ENCODE measurements at regions not wholly inside any gene's neighbourhood (a gene's known extent, or its start where the extent isn't known, plus 50 kb on each side); places are given as distances from the start of the nearest gene placed in this dataset.

DNA sequence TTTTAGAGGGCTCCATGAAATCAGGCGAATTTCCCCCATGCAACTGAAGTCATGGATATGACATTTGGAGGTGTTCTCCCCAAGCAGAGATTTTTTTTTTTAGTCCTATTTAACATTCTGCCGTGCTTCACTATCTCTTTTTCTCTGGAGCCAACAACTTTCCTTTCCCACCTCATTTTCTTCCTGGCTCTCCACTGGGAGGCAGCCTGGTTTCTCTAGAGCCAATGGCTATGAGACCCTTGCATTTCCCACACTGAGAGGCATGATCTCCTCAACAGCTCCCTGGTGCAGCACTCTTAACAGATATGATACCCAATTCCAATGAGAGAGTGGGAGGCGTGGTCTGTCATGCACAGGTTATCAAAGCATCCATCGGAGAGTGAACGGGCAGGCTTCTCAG lies 310.8 kb downstream of the DRD1 start:
- H3K36me3 ChIP-seq (ENCODE audit: insufficient read depth): no peaks in the 10 kb centered on the region
- no peak for DNase-seq (ENCODE audit: extremely low spot score)
- H3K4me3 ChIP-seq (ENCODE audit: low read depth, low read length): no peak overlapping the region
- no peak overlapping the region for H3K27ac ChIP-seq (ENCODE audit: low read depth)
- H3K4me1 ChIP-seq (ENCODE audit: insufficient read depth): no peaks in the 10 kb centered on the region
- WGBS: 72% methylated on average over 5 of the region's 5 CpGs

DNA sequence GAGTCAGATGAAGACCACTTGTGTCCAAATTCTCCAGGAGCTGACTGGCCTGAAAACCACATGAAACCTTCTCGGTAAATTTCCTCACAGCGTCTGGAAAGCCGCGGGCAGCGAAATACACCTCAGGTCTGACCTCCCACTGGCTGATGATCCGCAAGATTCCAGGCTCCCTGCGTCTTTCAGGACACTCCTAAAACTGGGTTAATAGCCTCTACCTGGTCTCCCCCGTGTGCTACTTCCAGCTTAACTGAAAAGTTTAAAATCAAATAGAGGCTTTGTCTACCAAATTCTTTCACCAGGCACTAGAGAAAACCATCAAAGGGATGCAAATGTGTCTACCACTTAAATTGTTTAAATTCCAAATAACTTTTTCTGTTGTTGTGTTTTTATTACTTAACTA lies 312.6 kb downstream of the DRD1 start:
- no peaks in the 10 kb centered on the region for H3K36me3 ChIP-seq (ENCODE audit: insufficient read depth)
- no peak for DNase-seq (ENCODE audit: extremely low spot score)
- no peak overlapping the region for H3K27ac ChIP-seq (ENCODE audit: low read depth)
- no peaks in the 10 kb centered on the region for H3K4me1 ChIP-seq (ENCODE audit: insufficient read depth)
- H3K4me3 ChIP-seq (ENCODE audit: low read depth, low read length): no peak overlapping the region
- WGBS: 50% methylated on average over 8 of the region's 8 CpGs

DNA sequence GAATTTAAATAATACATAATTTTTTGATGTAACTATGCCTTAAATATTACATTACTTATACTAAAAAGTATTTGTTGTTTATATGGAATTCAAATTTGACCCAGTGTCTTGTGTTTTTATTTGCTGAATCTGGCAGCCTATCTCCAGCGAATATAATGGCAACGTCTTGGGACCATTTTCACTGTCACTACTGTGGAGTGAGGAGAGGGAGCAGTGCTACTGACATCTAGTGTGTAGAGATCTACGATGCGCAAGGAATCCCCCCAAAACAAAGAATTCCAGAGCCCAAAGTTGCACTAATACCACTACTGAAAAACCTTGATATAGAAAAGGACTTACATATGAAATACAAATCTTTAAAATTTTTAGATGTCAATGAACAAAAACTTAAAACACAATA lies 314.4 kb downstream of the DRD1 start:
- H3K4me3 ChIP-seq (ENCODE audit: low read depth, low read length): no peak overlapping the region
- whole genome bisulfite sequencing: 71% methylated on average over 4 of the region's 4 CpGs
- no peaks in the 10 kb centered on the region for H3K4me1 ChIP-seq (ENCODE audit: insufficient read depth)
- no peak overlapping the region for H3K27ac ChIP-seq (ENCODE audit: low read depth)
- DNase-seq (ENCODE audit: extremely low spot score): no peak
- H3K36me3 ChIP-seq (ENCODE audit: insufficient read depth): no peaks in the 10 kb centered on the region

DNA sequence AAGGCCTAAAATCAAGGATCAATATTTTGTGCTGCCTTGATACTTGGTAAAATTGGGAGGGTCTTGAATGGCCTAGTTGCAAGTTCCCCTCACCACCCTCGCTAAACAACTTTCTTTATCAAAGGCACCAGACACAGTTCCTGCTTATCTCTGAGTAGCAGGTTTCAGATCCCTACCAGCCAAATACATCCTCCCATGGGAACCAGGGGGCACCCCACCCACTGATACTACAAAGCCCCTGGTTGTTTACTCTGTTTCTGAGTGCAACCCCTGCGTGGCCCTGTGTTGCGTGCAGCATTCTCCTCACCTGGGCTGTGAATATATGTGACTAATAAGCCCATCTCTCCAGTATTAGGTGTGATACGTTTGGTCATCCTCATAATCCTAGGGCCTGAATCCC lies 314.9 kb downstream of the DRD1 start:
- H3K27ac ChIP-seq (ENCODE audit: low read depth): no peak overlapping the region
- 81% methylated on average over 4 of the region's 4 CpGs for WGBS
- no peak for DNase-seq (ENCODE audit: extremely low spot score)

DNA sequence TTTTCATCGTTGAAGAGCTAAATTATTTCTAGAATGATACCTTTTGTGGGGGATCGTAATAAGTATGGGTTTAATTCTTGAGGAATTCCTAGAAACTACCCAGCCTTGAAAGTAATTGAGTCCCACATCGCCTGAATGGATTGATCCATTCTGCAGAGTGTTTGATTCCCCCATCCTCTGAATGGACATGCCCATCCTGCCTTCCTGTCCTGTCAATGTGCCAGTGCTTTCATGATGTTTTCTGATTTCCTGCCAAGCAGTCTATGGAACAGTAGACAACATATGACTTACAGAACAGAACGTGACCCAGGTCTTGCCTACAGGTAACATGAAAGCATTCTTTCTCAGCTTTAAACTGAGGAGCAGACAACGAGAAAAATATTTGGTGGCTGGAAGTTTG lies 319.2 kb downstream of the DRD1 start:
- Histone ChIP-seq H3K36me3 (ENCODE audit: insufficient read depth) (no peaks in the 10 kb centered on the region), H3K27ac (ENCODE audit: low read depth) (no peak overlapping the region), H3K4me1 (ENCODE audit: insufficient read depth) (no peaks in the 10 kb centered on the region), H3K4me3 (ENCODE audit: low read depth, low read length) (no peak overlapping the region)
- WGBS: 80% methylated on average over 5 of the region's 5 CpGs
- no peak for DNase-seq (ENCODE audit: extremely low spot score)

More for the DNA sequence above, 314.9 kb downstream of the DRD1 start:
- no peak overlapping the region for H3K4me3 ChIP-seq (ENCODE audit: low read depth, low read length)
- no peaks in the 10 kb centered on the region for H3K4me1 ChIP-seq (ENCODE audit: insufficient read depth)
- H3K36me3 ChIP-seq (ENCODE audit: insufficient read depth): no peaks in the 10 kb centered on the region

DNA sequence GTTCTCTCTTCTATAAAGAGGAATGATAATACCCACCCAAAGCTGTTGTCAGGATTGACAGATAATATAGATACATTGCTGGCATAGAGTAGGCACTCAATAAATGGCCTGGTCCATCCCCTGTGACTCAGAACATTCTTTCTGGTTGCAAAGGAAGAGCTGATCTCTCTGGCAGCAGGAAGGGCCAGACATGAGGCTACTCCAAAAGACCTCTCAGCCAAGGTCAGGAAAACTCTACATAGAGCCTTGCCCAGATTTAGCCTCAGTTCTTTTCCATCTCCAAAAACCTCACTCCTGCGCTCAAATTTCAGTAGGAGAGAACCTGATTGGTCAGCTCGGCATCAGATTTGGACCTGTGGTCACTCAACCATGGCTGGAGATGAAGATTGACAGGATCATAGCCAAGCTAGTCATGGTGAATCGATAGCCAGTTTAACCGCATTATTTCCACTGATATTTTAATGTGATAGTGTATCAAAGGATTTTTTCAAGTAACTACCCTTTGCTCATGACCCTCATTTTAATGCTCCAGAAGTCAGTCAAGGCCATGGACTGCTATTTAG lies 319.6 kb downstream of the DRD1 start:
- no peaks in the 10 kb centered on the region for H3K36me3 ChIP-seq (ENCODE audit: insufficient read depth)
- no peak for DNase-seq (ENCODE audit: extremely low spot score)
- H3K27ac ChIP-seq (ENCODE audit: low read depth): no peak overlapping the region
- H3K4me1 ChIP-seq (ENCODE audit: insufficient read depth): no peaks in the 10 kb centered on the region
- no peak overlapping the region for H3K4me3 ChIP-seq (ENCODE audit: low read depth, low read length)
- 93% methylated on average over 4 of the region's 4 CpGs for WGBS

DNA sequence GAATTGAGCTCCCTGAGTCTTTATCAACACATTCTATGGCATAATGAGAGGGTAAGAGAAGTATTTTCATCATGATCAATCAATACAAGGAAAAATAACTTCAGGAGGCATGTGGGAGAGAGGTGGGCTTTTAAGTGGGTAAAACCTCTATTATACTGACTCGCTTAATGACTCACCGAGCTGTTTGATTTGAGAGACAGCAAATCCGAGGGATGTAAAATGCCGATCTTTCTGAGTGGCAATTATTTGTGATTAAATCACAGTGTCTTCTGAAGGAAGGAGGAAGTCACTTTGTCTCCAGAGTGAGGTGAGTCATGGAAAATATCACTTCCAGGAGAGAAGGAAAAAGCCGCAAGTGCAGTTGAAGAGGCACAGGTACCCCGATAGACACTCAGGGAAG lies 320.4 kb downstream of the DRD1 start:
- Histone ChIP-seq H3K36me3 (ENCODE audit: insufficient read depth) (no peaks in the 10 kb centered on the region), H3K4me3 (ENCODE audit: low read depth, low read length) (no peak overlapping the region), H3K27ac (ENCODE audit: low read depth) (no peak overlapping the region), H3K4me1 (ENCODE audit: insufficient read depth) (no peaks in the 10 kb centered on the region)
- 87% methylated on average over 6 of the region's 6 CpGs for WGBS
- no peak for DNase-seq (ENCODE audit: extremely low spot score)

DNA sequence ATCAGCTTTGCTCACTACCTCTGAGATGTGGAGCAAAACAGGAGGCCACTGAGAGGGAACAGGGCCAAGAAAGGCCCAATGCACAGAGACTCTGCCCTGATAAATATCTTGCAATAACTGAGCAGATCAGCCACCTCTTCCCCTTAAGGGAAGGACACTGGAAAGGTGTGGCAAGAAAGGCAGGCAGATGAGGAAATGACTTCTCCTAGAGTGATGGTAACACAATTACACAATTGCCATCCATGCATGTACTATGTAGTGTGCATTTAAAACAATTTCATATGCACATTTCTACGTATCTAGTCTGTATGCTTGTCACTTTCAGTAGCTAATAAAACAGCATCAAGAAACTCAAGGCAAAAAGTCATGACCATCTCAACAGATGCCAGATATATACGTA lies 322.5 kb downstream of the DRD1 start:
- H3K27ac ChIP-seq (ENCODE audit: low read depth): no peak overlapping the region
- no peak for DNase-seq (ENCODE audit: extremely low spot score)
- 72% methylated on average over 2 of the region's 2 CpGs for WGBS
- H3K4me1 ChIP-seq (ENCODE audit: insufficient read depth): no peaks in the 10 kb centered on the region
- H3K36me3 ChIP-seq (ENCODE audit: insufficient read depth): no peaks in the 10 kb centered on the region
- no peak overlapping the region for H3K4me3 ChIP-seq (ENCODE audit: low read depth, low read length)

DNA sequence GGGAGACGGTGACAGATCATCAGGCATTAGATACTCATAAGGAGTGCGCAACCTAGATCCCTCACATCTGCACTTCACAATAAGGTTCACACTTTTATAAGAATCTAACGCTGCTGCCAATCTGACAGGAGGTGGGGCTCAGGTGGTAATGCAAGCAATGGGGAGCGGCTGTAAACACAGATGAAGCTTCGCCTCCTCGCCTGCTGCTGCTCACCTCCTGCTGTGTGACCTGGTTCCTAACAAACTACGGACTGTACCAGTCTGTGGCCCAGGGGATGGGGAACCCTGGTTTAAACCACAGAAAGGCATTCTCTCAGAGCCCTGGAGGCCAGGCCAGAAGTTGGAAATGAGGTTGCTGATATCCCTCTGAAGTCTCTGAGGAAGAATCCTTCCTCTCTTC lies 323.6 kb downstream of the DRD1 start:
- WGBS: 86% methylated on average over 7 of the region's 7 CpGs
- Histone ChIP-seq H3K27ac (ENCODE audit: low read depth) (no peak overlapping the region), H3K4me3 (ENCODE audit: low read depth, low read length) (no peak overlapping the region), H3K4me1 (ENCODE audit: insufficient read depth) (no peaks in the 10 kb centered on the region), H3K36me3 (ENCODE audit: insufficient read depth) (no peaks in the 10 kb centered on the region)
- no peak for DNase-seq (ENCODE audit: extremely low spot score)

DNA sequence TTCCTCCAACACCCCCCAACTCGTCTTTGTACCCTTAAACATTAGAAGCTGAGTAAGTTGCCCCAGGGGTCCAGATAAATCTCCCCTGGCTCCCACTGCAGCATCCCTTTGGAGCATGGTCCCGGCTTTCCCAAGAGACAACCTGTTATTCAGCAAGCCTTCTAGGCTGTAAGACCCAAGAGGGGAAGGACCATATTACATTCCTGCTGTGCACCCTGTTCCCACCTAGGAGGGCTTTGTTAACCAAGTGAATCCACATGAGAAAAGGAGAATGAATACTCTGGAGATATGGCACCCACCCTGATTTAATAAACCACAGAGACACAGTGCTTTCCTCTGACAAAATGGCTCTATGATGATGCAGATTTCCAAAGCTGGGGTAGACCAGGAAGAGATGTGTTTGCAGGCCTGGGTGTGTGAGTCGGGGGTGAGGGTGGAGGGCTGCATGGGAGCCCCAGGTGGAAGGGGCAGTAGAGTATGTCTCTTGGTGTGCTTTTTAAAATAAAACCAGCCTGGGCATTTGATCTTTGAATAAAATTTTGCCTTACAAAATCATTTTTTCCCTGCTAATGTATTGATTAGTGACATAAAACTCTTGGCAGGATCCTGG lies 325.2 kb downstream of the DRD1 start:
- H3K4me3 ChIP-seq (ENCODE audit: low read depth, low read length): no peak overlapping the region
- H3K36me3 ChIP-seq (ENCODE audit: insufficient read depth): no peaks in the 10 kb centered on the region
- no peak overlapping the region for H3K27ac ChIP-seq (ENCODE audit: low read depth)
- H3K4me1 ChIP-seq (ENCODE audit: insufficient read depth): no peaks in the 10 kb centered on the region
- no peak for DNase-seq (ENCODE audit: extremely low spot score)
- WGBS: 76% methylated on average over 3 of the region's 3 CpGs

DNA sequence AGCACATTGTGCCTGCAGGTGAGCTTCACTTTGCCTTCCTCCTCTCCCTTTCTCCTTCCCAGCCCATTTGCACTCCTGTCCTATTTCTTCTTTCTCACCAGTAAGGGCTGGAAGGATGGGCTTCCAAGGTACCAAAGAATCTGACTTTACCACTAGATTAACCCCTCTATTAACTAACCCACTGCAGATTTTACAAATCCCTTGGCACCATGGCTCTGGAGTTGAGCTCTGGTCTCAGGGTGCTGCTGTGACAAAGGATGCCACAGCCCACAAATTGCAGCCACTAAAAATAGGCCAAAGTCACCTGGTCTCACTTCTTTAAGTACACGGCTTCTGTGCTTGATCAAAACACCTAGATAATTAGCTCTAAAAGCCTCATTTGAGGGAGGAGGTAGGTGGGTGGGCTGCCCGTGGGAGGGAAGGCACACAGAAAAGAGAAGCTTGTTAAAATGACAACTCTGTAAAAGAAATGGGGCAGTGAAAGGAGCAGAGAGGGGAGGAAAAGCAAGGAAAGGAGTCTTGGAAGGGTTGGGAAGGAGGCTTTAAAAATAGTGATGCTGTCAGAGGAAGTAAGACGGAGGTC lies 327.4 kb downstream of the DRD1 start:
- DNase-seq (ENCODE audit: extremely low spot score): no peak
- H3K36me3 ChIP-seq (ENCODE audit: insufficient read depth): no peaks in the 10 kb centered on the region
- WGBS: 55% methylated on average over 3 of the region's 3 CpGs
- H3K27ac ChIP-seq (ENCODE audit: low read depth): no peak overlapping the region
- H3K4me3 ChIP-seq (ENCODE audit: low read depth, low read length): no peak overlapping the region
- no peaks in the 10 kb centered on the region for H3K4me1 ChIP-seq (ENCODE audit: insufficient read depth)

DNA sequence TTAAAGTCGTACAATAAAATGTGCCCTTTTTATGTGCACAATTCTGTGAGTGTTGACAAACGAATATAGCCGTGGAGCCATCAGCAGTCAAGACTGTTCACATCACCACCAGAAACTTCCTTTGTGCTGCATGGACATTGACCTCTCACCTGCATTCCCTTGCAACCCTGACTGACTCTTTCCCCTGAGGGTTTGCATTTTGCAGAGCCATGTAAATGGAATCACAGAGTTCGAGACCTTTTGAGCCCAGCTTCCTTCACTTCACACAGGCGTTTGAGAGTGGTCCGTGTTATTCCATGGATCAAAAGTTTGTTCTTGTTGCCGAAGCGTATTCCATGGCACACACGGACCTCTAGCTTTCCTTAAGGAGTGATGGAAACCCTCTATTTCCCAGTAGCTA lies 328.2 kb downstream of the DRD1 start:
- H3K4me1 ChIP-seq (ENCODE audit: insufficient read depth): no peaks in the 10 kb centered on the region
- no peaks in the 10 kb centered on the region for H3K36me3 ChIP-seq (ENCODE audit: insufficient read depth)
- no peak for DNase-seq (ENCODE audit: extremely low spot score)
- H3K27ac ChIP-seq (ENCODE audit: low read depth): no peak overlapping the region
- no peak overlapping the region for H3K4me3 ChIP-seq (ENCODE audit: low read depth, low read length)
- WGBS: 72% methylated on average over 9 of the region's 9 CpGs

DNA sequence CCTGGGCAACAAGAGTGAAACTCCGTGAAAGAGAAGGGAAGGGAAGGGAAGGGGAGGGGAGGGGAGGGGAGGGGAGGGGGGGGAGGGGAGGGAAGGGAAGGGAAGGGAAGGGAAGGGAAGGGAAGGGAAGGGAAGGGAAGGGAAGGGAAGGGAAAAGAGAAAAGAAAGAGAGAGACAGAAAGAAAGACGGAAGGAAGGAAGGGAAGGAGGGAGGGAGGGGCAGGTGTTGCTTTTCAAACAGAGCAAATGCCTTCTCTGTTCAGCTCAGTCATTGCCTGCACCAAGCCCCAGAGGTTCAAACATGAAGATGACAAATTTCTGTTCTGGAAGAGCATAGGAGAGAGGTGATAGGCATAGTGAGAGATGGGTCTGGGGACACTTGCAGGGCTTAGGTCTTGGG lies 330.0 kb downstream of the DRD1 start:
- H3K27ac ChIP-seq (ENCODE audit: low read depth): no peak overlapping the region
- no peaks in the 10 kb centered on the region for H3K36me3 ChIP-seq (ENCODE audit: insufficient read depth)
- H3K4me3 ChIP-seq (ENCODE audit: low read depth, low read length): no peak overlapping the region
- DNase-seq (ENCODE audit: extremely low spot score): no peak
- 68% methylated on average over 1 of the region's 2 CpGs for WGBS
- H3K4me1 ChIP-seq (ENCODE audit: insufficient read depth): no peaks in the 10 kb centered on the region

DNA sequence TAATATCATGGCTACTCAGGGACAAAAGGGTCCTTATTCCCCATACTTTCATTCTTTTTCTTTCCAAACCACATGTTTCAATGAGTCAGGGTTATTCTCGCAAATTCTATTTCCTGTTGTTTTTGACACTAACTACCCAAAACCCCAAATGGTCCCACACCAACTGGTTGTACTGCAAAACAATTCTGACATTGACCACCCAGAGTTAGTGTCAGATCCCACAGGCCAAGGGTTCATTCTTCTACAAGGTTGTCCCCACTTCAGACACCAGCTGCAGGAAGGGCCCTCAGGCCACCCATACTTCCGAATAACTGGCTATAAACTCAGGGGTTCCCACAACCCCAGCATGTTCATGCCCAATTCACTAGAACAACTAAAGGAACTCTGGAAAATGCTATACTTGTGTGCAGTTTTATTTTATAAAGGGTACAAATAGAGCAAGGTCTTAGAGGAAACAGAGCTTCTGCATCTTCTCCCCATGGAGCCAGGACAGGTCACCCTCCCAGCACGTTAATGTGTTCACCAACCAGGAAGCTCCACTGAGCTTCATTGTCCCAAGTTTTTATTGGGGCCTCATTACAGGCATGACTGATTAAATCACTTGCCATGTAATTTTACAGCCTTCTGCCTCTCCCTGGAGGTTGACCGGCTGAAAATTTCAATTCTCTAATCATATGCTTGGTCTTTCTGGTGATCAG lies 334.8 kb downstream of the DRD1 start:
- Histone ChIP-seq H3K4me1 (ENCODE audit: insufficient read depth) (no peaks in the 10 kb centered on the region), H3K4me3 (ENCODE audit: low read depth, low read length) (no peak overlapping the region), H3K36me3 (ENCODE audit: insufficient read depth) (no peaks in the 10 kb centered on the region), H3K27ac (ENCODE audit: low read depth) (no peak overlapping the region)
- 90% methylated on average over 4 of the region's 4 CpGs for WGBS
- DNase-seq (ENCODE audit: extremely low spot score): no peak

Measured in urinary bladder (tissue), 3 donors.